ENCODE measurements at regions not wholly inside any gene's neighbourhood (a gene's known extent, or its start where the extent isn't known, plus 50 kb on each side); places are given as distances from the start of the nearest gene placed in this dataset.
"Not testable (repeated sequence)": the region's sequence is repeated elsewhere in the genome, so short reads cannot be mapped to it uniquely, and the experiment has no call there.

DNA sequence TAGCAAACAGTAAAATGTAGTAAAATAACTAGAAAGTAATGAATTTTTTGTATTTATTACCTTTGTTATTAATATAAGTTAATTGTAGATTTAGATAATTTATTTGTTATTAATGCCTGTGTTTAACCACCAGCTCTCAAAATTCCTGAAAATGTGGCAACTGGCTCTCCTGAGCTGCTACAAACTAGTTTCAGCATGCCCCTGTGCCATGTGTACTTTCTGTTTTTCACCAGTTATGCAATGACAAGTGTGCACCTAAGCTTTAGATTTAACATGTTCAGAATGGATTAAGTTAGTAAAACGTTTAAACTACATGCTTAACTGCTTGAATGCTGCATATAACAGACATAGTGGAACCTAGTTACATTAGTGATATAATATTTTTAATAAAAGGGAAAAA is 88.1 kb downstream of the POSTN start:
- TF ChIP-seq POLR2A (IDR thresholded peaks at IDR 0.05) (no peak), EP300 (IDR thresholded peaks at IDR 0.05) (no peak), POLR2AphosphoS5 (IDR thresholded peaks at IDR 0.05) (no peak)
- TF ChIP-seq, protein P1, sequence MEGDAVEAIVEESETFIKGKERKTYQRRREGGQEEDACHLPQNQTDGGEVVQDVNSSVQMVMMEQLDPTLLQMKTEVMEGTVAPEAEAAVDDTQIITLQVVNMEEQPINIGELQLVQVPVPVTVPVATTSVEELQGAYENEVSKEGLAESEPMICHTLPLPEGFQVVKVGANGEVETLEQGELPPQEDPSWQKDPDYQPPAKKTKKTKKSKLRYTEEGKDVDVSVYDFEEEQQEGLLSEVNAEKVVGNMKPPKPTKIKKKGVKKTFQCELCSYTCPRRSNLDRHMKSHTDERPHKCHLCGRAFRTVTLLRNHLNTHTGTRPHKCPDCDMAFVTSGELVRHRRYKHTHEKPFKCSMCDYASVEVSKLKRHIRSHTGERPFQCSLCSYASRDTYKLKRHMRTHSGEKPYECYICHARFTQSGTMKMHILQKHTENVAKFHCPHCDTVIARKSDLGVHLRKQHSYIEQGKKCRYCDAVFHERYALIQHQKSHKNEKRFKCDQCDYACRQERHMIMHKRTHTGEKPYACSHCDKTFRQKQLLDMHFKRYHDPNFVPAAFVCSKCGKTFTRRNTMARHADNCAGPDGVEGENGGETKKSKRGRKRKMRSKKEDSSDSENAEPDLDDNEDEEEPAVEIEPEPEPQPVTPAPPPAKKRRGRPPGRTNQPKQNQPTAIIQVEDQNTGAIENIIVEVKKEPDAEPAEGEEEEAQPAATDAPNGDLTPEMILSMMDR (IDR thresholded peaks at IDR 0.05): no peak
- no peak overlapping the region for H3K27ac ChIP-seq
- no peak overlapping the region for H3K4me3 ChIP-seq
- H3K9me3 ChIP-seq: no peaks in the 10 kb centered on the region
- H3K4me1 ChIP-seq: no peaks in the 10 kb centered on the region
- DNase-seq (ENCODE audit: low spot score in 2 of 2): no peak
- WGBS: no CpG with 5 or more reads among the region's 1 CpG
- H3K36me3 ChIP-seq: no peaks in the 10 kb centered on the region
- no peaks in the 10 kb centered on the region for H3K27me3 ChIP-seq

DNA sequence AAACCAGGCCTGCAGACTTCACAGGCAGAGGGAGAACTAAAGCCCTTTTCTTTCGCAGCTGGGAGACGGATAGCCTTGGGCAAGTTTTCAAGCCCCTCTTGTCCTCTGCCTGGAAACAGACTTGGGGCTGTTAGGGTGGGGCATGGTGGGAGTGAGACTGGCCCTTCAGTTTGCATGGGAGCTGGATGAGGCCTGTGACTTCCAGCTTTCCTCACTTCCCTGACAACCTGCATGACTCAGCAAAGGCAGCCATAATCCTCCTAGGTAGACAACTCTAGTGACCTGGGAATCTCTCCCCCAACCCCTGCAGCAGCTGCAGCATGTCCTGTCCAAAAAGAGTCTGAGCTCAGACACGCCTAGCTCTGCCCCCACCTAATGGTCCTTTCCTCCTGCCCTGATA is 93.0 kb downstream of the POSTN start:
- TF ChIP-seq POLR2A (IDR thresholded peaks at IDR 0.05) (no peak), EP300 (IDR thresholded peaks at IDR 0.05) (no peak), POLR2AphosphoS5 (IDR thresholded peaks at IDR 0.05) (no peak)
- TF ChIP-seq, protein P1 (IDR thresholded peaks at IDR 0.05): no peak
- Histone ChIP-seq H3K4me3 (no peak overlapping the region), H3K27ac (no peak overlapping the region), H3K4me1 (no peaks in the 10 kb centered on the region), H3K27me3 (no peaks in the 10 kb centered on the region), H3K36me3 (no peaks in the 10 kb centered on the region), H3K9me3 (no peaks in the 10 kb centered on the region)
- no CpG with 5 or more reads among the region's 3 CpGs for WGBS
- no peak for DNase-seq (ENCODE audit: low spot score in 2 of 2)

DNA sequence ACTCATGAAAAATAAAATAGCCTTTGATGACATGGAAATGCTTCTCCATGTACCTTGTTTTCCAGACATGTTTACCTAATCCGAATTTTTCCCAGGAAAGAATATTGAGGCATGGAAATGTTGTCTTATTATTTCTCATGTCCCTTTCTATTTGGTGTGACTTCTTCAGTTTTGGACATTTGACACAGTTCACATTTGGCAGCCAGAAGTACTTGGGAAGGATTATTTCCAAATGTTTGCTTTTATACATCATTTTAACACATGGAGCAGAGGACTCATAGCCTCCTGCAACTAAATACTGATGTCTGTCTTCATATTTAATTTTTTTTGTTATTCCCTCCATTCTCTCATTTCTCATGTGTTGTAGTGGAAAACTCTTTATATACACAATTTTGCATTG is 94.3 kb downstream of the POSTN start:
- TF ChIP-seq EP300 (IDR thresholded peaks at IDR 0.05): no peak
- TF ChIP-seq POLR2AphosphoS5 (IDR thresholded peaks at IDR 0.05): no peak
- TF ChIP-seq POLR2A (IDR thresholded peaks at IDR 0.05): no peak
- TF ChIP-seq, protein P1 (IDR thresholded peaks at IDR 0.05): no peak
- Histone ChIP-seq H3K9me3 (no peaks in the 10 kb centered on the region), H3K27ac (no peak overlapping the region), H3K36me3 (no peaks in the 10 kb centered on the region), H3K4me1 (no peaks in the 10 kb centered on the region), H3K4me3 (no peak overlapping the region), H3K27me3 (no peaks in the 10 kb centered on the region)
- DNase-seq (ENCODE audit: low spot score in 2 of 2): no peak
- WGBS: no CpG with 5 or more reads among the region's 1 CpG

DNA sequence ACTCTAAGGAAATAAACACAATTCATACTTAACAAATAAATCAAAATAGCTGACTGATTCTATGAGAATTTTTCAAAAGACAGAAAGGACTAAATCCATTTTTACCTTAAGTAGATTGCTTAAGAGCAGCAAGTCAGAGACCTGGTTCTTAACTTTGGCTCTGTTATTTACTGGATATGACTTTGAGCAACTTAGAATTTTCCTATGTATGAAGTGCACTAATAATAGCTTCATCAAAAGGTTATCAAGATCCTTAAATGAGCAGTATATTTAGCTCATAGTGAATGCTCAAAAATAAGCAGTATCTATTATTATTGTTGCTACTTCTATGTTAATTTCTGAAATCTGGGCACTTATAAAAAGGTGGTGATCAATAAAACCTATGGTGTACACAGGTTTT is 95.3 kb downstream of the POSTN start:
- Histone ChIP-seq H3K27ac (no peak overlapping the region), H3K9me3 (no peaks in the 10 kb centered on the region), H3K4me3 (no peak overlapping the region), H3K36me3 (no peaks in the 10 kb centered on the region), H3K4me1 (no peaks in the 10 kb centered on the region), H3K27me3 (no peaks in the 10 kb centered on the region)
- DNase-seq (ENCODE audit: low spot score in 2 of 2): no peak
- no peak for TF ChIP-seq POLR2AphosphoS5 (IDR thresholded peaks at IDR 0.05)
- TF ChIP-seq, protein P1 (IDR thresholded peaks at IDR 0.05): no peak
- TF ChIP-seq POLR2A (IDR thresholded peaks at IDR 0.05): no peak

DNA sequence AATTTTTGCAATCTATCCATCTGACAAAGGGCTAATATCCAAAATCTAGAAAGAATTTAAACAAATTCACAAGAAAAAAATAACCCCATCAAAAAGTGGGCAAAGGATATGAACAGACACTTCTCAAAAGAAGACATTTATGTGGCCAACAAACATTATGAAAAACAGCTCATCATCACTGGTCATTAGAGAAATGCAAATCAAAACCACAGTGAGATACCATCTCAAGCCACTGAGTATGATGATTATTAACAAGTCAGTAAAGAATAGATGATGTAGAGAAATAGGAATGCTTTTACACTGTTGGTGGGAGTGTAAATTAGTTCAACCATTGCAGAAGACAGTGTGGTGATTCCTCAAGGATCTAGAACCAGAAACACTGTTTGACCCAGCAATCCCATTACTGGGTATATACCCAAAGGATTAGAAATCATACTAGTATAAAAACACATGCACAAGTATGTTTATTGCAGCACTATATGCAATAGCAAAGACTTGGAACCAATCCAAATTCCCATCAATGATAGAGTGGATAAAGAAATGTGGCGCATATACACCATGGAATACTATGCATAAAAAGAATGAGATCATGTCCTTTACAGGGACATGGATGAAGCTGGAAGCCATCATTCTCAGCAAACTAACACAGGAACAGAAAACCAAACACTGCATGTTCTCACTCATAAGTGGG is 96.1 kb downstream of the POSTN start:
- not testable (repeated sequence) for H3K4me3 ChIP-seq; H3K4me1 ChIP-seq; DNase-seq (ENCODE audit: low spot score in 2 of 2); H3K9me3 ChIP-seq; H3K27me3 ChIP-seq; H3K27ac ChIP-seq; H3K36me3 ChIP-seq
- WGBS: no CpG with 5 or more reads among the region's 1 CpG

DNA sequence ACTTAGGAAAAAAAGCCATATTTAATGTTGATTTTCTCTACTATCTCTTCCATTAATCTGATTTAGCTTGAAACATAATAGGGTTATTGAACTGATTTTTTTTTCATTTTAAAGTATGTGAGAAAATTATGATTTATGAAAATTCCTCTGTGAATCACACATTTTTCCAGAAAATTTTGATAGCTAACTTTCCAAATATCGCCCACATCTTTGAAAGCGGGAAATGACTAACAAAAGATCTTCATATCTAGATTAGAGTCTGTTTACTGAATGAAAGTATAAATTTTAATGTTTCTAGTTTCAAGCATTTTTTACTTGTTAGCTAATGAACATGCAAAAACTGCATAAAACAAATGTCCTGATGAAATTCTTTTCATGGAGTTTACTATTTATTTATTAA is 97.4 kb downstream of the POSTN start:
- H3K4me1 ChIP-seq: no peaks in the 10 kb centered on the region
- no peaks in the 10 kb centered on the region for H3K36me3 ChIP-seq
- TF ChIP-seq EP300 (IDR thresholded peaks at IDR 0.05) (no peak), POLR2A (IDR thresholded peaks at IDR 0.05) (no peak), POLR2AphosphoS5 (IDR thresholded peaks at IDR 0.05) (no peak)
- TF ChIP-seq, protein P1 (IDR thresholded peaks at IDR 0.05): no peak
- no peaks in the 10 kb centered on the region for H3K27me3 ChIP-seq
- no peak overlapping the region for H3K4me3 ChIP-seq
- no peak overlapping the region for H3K27ac ChIP-seq
- no peaks in the 10 kb centered on the region for H3K9me3 ChIP-seq
- no CpG with 5 or more reads among the region's 2 CpGs for WGBS
- DNase-seq (ENCODE audit: low spot score in 2 of 2): no peak
